Smooth muscle cell (in vitro differentiated cells): ENCODE measurements at regions not wholly inside any gene's neighbourhood (a gene's known extent, or its start where the extent isn't known, plus 50 kb on each side); places are given as distances from the start of the nearest gene placed in this dataset.

Source experiments
- DNase-seq: peaks from one replicate; lab custom pipeline; 2025; ENCODE audit not compliant: unreplicated experiment; lab: John Stamatoyannopoulos, UW
- H2AFZ ChIP-seq: fragments of 200-600 bp; sonication (generic); 2 replicates; pipeline ENCODE4 v1.6.0; 2016; ENCODE audit warnings: antibody characterized with exemption, low read depth, mild to moderate bottlenecking
- H3F3A ChIP-seq: fragments of 200-600 bp; sonication (generic); 2 replicates; pipeline ENCODE4 v1.6.0; 2017; ENCODE audit warnings: antibody characterized with exemption, low read depth
- H3K27ac ChIP-seq: fragments of 200-600 bp; sonication (generic); 2 replicates; pipeline ENCODE4 v1.5.1; 2016; ENCODE audit warnings: low read depth, mild to moderate bottlenecking
- H3K27me3 ChIP-seq: fragments of 200-600 bp; sonication (generic); 2 replicates; pipeline ENCODE4 v1.6.1; 2016; ENCODE audit warnings: low read depth, mild to moderate bottlenecking
- H3K36me3 ChIP-seq: fragments of 200-600 bp; sonication (generic); 2 replicates; pipeline ENCODE4 v1.5.1; 2016; ENCODE audit warnings: low read depth
- H3K4me1 ChIP-seq: fragments of 200-600 bp; sonication (generic); 2 replicates; pipeline ENCODE4 v1.5.1; 2016; ENCODE audit warnings: low read depth
- H3K4me2 ChIP-seq: fragments of 200-600 bp; sonication (generic); 2 replicates; pipeline ENCODE4 v1.6.0; 2016; ENCODE audit warnings: mild to moderate bottlenecking
- H3K4me3 ChIP-seq: fragments of 200-600 bp; sonication (generic); 2 replicates; pipeline ENCODE4 v1.5.1; 2016; ENCODE audit warnings: mild to moderate bottlenecking
- H3K79me2 ChIP-seq: fragments of 200-600 bp; sonication (generic); 2 replicates; pipeline ENCODE4 v1.6.0; 2016; ENCODE audit warnings: low read depth, mild to moderate bottlenecking
- H3K9ac ChIP-seq: fragments of 200-600 bp; sonication (generic); 2 replicates; pipeline ENCODE4 v1.6.0; 2016; ENCODE audit warnings: low read depth
- H3K9me3 ChIP-seq: fragments of 200-600 bp; sonication (generic); replicated peaks from 2 replicates; pipeline ENCODE4 v1.5.1; 2016; ENCODE audit warnings: low read depth
- H4K20me1 ChIP-seq: fragments of 200-600 bp; sonication (generic); 2 replicates; pipeline ENCODE4 v1.6.0; 2016; ENCODE audit warnings: low read depth
- CTCF ChIP-seq: fragments of 200-600 bp; sonication (generic); IDR thresholded peaks from 2 replicates; pipeline ENCODE4 v1.5.1; 2017; ENCODE audit warnings: borderline replicate concordance, mild to moderate bottlenecking, antibody characterized with exemption; ENCODE audit not compliant: insufficient read depth, poor library complexity, severe bottlenecking
- WGBS: methylation state at CpG from one replicate; pipeline ENCODE4 v1.1.7; 2016; ENCODE audit warnings: low lambda C conversion rate; 5-methylcytosine and 5-hydroxymethylcytosine counted together

DNA sequence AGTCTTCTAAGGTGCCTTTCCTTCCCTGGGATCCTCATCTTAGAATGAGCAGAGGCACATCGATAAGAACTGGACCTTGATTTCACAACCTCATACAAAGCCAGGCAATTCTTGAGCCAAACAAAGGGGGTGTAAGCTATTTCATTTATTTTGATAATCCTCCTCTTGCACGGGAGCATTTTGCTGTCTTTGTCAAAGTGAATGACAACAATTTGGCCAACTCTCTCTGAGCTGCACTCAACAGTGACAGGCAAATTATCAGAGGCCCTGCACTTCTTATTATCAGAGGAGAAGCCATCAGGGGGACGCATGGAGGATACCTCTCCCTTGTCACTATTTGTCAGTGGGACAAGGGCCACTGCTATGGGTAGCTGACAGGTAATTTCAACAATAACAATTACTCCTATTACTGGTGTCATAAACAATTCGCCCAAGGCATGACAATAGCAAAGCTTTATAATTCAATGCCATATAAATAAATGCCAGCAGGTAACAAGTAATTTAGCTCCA is 260.4 kb downstream of the MEIS1 start:
- Histone ChIP-seq H2AFZ (no peak overlapping the region), H3K79me2 (no peaks in the 10 kb centered on the region), H3K27ac (no peak overlapping the region), H3K9me3 (no peaks in the 10 kb centered on the region), H3F3A (no peaks in the 10 kb centered on the region), H4K20me1 (no peaks in the 10 kb centered on the region), H3K27me3 (no peaks in the 10 kb centered on the region), H3K4me2 (no peak overlapping the region), H3K9ac (no peak overlapping the region), H3K36me3 (no peaks in the 10 kb centered on the region), H3K4me1 (peaks cover 15% of the 10 kb centered on the region), H3K4me3 (no peak overlapping the region)
- WGBS = 84% methylated on average over 4 of the region's 4 CpGs
- DNase-seq = no peak
- no peak for TF ChIP-seq CTCF

GRCh38 chr2:66696374-66696773 is 261.4 kb downstream of the MEIS1 start:
- peaks cover 12% of the 10 kb centered on the region for H3K4me1 ChIP-seq
- no peaks in the 10 kb centered on the region for H3K9me3 ChIP-seq
- no peak overlapping the region for H3K4me3 ChIP-seq
- no peaks in the 10 kb centered on the region for H3K27me3 ChIP-seq
- no peak overlapping the region for H3K4me2 ChIP-seq
- no peak for DNase-seq
- no peaks in the 10 kb centered on the region for H3K79me2 ChIP-seq
- WGBS = 79% methylated on average over 7 of the region's 7 CpGs
- H3F3A ChIP-seq = no peaks in the 10 kb centered on the region
- H3K36me3 ChIP-seq = no peaks in the 10 kb centered on the region
- no peaks in the 10 kb centered on the region for H4K20me1 ChIP-seq
- no peak for TF ChIP-seq CTCF
- no peak overlapping the region for H2AFZ ChIP-seq
- no peak overlapping the region for H3K27ac ChIP-seq
- H3K9ac ChIP-seq = no peak overlapping the region

- 90% methylated on average over 4 of the region's 4 CpGs for WGBS
- no peaks in the 10 kb centered on the region for H3F3A ChIP-seq
- no peak overlapping the region for H2AFZ ChIP-seq
- H4K20me1 ChIP-seq = no peaks in the 10 kb centered on the region
- no peak for TF ChIP-seq CTCF
- H3K9me3 ChIP-seq = no peaks in the 10 kb centered on the region
- no peak overlapping the region for H3K27ac ChIP-seq
- no peaks in the 10 kb centered on the region for H3K36me3 ChIP-seq
- no peaks in the 10 kb centered on the region for H3K27me3 ChIP-seq
- no peak overlapping the region for H3K4me3 ChIP-seq
- no peak for DNase-seq
- H3K79me2 ChIP-seq = no peaks in the 10 kb centered on the region
- no peak overlapping the region for H3K4me2 ChIP-seq
- H3K4me1 ChIP-seq = peaks cover 9% of the 10 kb centered on the region
- no peak overlapping the region for H3K9ac ChIP-seq
Observed at GRCh38 chr2:66696886-66697285, 262.0 kb downstream of the MEIS1 start.

DNA sequence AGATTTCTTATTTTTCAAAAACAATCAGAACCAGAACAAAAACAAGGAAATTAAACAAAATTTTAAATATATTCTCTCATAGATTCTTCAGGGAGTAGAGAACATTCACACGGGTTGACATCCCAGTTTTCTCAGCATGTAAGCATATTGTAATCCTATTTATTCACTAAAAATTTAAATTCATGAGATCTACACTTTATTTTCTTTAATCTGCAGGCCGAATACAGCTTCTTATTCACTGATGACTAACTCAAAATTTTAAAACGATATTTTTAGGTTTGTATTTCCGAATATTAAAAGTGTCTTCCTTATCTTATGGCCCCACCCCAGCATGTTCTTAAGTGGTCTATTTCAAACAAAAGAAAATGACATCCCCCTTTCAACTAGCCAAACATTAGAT is 262.4 kb downstream of the MEIS1 start:
- no peaks in the 10 kb centered on the region for H3K27me3 ChIP-seq
- no peak for DNase-seq

More for the DNA sequence above, 262.4 kb downstream of the MEIS1 start:
- H3F3A ChIP-seq = no peaks in the 10 kb centered on the region
- no peaks in the 10 kb centered on the region for H3K79me2 ChIP-seq
- TF ChIP-seq CTCF = no peak
- H4K20me1 ChIP-seq = no peaks in the 10 kb centered on the region
- H3K27ac ChIP-seq = no peak overlapping the region
- 84% methylated on average over 4 of the region's 4 CpGs for WGBS
- no peaks in the 10 kb centered on the region for H3K9me3 ChIP-seq
- H3K4me1 ChIP-seq = peaks cover 9% of the 10 kb centered on the region
- H2AFZ ChIP-seq = no peak overlapping the region
- no peak overlapping the region for H3K9ac ChIP-seq
- no peak overlapping the region for H3K4me2 ChIP-seq
- H3K4me3 ChIP-seq = no peak overlapping the region
- H3K36me3 ChIP-seq = no peaks in the 10 kb centered on the region
